SK-N-MC (cell line): ENCODE measurements at regions not wholly inside any gene's neighbourhood (a gene's known extent, or its start where the extent isn't known, plus 50 kb on each side); places are given as distances from the start of the nearest gene placed in this dataset.

Experiments used
- EZH2 ChIP-seq: fragments of 200-600 bp; sonication (generic); IDR thresholded peaks from one replicate; pipeline ENCODE4 v1.6.1; 2017; ENCODE audit warnings: antibody characterized with exemption
- POLR2AphosphoS5 ChIP-seq: IDR thresholded peaks from 2 replicates; pipeline ENCODE4 v1.6.1; 2012; ENCODE audit warnings: mild to moderate bottlenecking, low read depth, low read length, borderline replicate concordance

DNA sequence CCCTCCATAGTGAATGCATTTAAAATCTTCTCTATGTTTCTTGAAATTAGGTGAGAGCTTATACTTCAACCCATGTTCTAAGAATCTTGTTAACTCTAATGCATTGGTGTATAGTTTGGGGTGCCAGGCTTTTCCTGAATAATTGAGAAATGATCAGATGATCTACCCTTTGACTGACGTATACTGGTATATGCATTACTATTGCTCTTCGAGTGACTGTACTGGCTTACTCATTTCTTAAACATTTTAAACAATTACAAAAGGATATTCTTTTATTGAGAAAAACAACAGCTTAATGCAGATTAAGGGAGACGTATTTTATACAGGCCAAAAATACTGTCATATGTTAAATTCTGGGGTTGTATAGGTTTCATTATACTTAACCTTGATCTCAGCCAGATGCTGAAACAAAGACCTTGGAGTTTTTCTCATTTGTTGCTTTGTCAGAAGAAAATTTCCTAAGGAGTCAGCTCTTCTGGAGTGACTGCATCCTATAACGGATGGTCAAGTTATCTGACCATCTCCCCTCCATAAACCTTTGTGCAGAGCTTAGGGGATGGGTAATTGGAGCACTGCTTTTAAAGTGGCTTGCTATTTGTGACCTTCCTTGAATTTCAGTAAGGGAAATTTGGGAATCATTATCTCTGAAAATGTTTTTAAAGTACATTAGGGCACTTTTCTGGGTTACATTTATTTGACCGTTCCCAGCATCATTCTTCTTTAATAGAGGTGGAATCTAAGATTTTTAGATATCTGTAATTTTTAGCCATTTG lies 507.6 kb downstream of the PCNX1 start:
- no peak for TF ChIP-seq POLR2AphosphoS5
- TF ChIP-seq EZH2 = no peak
